ENCODE measurements at regions not wholly inside any gene's neighbourhood (a gene's known extent, or its start where the extent isn't known, plus 50 kb on each side); places are given as distances from the start of the nearest gene placed in this dataset.
"Not testable (repeated sequence)": the region's sequence is repeated elsewhere in the genome, so short reads cannot be mapped to it uniquely, and the experiment has no call there.

DNA sequence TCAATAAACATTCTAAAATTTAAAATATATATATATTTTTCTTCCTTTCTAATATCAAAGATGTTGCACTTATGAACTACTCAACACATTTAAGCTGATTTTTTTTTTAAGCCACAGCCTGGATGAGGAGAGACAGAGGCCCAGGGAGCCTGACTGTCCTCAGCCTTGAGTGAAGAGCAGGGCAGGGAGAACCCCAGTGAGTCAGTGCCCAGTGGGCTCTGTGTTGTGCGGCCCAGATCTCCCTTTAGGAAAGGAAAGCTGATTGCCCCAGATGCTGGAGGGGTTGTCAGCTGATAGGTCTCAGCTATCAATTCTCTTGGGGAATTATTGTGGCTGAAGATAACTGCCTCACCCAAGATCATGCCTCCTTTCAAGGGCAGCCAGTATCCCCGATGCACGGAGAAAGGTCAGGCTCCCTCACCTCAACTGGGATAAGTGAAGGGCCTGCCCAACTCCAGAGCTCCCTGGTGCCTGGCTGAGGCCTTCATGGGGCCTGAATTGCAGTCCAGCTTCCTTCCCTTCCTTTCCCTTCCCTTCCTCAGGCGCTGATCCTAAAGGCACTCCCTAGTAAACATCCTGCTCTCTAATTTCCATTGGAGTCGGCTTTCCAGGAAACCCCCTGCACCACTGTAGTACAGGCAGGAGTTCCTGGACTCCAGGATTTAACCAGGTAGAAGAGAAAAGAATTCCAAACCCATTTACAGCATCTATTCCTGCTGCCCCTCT lies 106.9 kb upstream of the ATL2 start:
- no peak for DNase-seq

DNA sequence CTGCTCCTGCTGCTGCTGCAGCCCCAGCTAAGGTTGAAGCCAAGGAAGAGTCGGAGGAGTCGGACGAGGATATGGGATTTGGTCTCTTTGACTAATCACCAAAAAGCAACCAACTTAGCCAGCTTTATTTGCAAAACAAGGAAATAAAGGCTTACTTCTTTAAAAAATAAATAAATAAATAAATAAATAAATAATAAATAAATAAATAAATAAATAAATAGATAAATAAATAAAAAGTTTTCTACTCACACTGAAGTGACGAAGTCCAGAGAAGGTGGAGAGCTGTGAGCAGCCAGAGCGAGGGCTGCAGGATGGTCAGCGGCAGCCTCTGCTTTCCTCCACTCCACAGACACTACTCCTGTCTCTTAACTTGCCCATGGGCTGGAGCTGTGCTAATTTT lies 105.6 kb upstream of the ATL2 start:
- not testable (repeated sequence) for DNase-seq

DNA sequence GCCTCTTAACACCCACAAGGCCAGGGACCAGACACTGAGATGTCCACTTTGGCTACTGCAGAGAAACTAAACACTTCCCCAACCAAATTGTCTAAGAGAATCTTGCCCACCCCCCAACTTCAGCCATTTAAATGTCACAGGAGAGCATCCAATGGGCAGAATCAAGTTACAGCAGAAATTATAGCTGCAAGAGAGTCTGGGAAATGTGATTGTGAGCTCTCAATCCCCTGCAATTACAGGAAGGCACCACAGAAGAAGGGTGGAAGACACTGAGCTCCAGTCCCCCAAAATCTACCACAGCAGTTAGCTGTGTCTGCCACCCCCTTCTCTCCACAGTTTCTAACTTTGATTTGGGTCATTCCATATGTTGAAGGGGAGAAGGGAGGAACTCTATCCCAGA lies 103.5 kb upstream of the ATL2 start:
- no peak for DNase-seq

- no peak for DNase-seq
Measured at GRCh38 chr2:38477006-38477405, 99.9 kb upstream of the ATL2 start.

DNA sequence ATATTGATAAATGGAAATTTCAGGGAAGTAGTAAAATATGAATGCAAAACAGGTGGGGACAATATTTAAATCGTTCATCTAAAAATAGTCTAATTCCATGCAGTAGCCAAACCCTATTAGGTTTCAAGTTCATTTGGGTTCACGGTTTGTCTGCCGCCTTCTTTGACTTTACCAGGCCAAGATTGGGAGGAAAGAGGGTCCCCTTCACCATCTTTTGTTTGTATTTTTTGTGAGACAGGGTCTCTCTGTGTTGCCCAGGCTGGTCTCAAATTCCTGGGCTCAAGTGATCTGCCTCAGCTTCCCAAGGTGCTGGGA lies 98.5 kb upstream of the ATL2 start:
- no peak for DNase-seq

DNA sequence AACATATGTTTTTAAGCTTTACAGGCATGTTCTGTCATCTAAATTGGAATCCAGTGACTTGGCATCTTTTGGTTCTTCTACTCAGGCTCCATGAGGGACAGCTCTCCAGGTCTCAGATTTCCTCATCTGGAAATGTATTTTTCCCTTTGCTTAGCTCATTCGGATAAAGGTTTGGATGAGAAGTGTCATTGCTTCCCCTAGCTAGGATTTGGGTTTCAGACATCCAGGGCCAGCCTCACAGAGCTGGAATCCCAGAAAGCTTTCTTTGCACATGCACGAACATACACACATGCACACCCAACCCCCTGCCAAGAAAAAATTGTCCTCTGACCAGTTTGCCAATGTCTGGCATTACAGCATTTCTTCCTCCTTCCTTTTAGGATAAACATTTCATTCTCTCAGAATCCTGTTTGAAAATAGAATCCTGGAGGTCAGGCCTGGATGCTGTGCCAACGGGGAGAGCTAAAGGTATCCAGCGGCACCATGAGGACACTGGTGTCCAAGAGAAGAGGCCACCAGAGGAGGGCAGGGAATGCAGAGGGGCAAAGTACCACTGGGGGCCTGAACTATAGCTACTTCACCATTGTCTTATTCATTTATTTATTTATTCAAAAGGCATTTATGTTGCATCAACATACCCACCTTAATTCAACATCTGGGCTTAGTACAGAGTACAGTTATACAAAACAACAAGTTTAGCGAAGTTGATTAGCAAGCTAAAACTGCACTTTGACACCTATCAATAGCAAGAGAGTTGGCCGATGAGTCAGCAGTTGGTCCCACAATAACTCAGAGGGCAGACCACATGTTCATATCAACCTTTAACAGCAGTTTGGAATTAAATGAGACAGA lies 97.9 kb upstream of the ATL2 start:
- DNase-seq = peak; percentile 67

DNA sequence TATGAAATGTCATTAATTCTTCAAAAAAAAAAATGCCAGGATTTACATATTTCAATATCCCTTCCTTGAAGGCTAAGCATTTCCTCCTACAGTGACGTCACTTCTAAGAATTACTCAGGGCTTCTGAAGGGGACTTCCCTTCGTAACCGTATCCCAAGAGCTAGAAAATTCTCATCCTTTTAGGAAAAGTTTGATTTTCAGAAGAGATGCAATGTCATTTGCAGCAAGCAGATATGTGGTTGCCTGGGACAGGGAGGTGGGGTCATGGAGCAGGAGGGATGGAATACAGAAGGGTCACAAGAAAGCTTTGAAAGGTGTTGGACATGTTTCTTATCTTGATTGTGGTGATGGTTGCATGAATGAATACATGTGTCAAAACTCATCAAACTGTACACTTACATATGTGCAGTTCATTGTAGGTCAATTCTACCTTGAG lies 97.0 kb upstream of the ATL2 start:
- no peak for DNase-seq

- DNase-seq = no peak
Measured at GRCh38 chr2:38473333-38474005, 96.4 kb upstream of the ATL2 start.

- DNase-seq = no peak
Measured at GRCh38 chr2:38470115-38470514, 93.0 kb upstream of the ATL2 start.

DNA sequence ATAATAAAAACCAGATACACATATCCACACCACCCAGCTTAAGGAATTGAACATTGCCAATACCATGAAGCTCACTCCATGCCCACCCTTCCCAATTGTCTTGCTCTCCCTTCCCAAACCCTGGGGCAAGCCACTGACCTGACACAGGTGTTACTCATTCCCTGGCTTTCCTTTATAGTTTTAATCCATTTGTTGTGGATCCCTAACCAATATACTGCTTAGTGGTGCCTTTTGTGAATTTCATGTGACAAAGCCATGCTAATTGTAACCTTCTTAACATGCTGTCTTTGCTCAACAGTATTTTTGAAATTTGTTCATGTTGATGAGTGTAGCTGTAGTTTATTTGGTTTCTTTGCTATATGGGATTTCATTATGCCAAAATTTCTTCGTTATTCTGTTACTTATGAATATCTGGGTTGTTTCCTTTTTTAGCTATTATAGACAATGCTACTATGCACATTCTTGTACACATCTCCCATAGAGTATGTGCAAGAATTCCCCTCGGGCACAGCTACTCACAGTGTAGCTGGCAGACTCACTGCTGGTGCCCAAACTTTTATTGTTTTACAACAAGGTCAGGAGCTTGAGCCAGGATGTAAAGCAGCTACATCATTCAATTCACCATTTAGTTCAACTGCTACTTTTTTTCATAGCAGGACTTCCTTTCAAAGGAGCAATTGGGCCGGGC lies 90.8 kb upstream of the ATL2 start:
- DNase-seq = no peak

GRCh38 chr2:38466876-38467767 lies 90.0 kb upstream of the ATL2 start:
- no peak for DNase-seq

GRCh38 chr2:38466409-38466808 lies 89.3 kb upstream of the ATL2 start:
- DNase-seq = no peak

DNA sequence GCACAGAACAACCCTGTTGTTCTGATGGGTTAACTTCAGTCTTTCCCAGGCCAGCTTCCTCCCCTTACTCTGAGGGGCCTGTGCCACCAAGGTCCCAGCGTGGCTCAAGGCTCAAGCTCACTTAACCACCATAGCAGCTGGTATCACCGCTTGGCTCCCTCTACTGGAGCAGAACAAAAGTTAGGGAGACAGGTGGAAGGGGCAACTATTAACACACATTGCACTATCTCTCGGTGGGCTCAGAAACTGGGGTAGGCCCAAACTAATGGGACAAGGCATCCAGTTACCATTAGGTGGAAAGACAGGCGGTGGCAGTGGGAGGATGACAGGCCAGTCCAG lies 88.7 kb upstream of the ATL2 start:
- DNase-seq = no peak

GRCh38 chr2:38464971-38465788 lies 88.1 kb upstream of the ATL2 start:
- no peak for DNase-seq

DNA sequence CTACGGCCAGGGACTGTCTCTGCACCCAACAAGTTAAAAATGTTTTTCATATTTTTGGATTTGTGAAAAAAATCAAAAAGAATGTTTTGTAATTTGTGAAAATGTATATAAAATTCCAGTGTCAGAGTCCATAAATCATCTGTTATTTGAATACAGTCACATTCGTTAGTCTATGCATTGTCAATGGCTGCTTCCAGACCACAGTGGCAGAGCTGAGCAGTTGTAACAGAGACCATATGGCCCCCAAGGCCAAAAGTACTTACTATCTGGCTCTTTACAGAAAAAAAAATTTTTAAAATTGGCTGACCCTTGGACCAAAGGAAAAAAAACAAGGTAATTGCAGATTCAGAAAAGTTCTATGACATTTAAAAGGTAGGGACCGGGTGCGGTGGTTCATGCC lies 86.7 kb upstream of the ATL2 start:
- DNase-seq = no peak

DNA sequence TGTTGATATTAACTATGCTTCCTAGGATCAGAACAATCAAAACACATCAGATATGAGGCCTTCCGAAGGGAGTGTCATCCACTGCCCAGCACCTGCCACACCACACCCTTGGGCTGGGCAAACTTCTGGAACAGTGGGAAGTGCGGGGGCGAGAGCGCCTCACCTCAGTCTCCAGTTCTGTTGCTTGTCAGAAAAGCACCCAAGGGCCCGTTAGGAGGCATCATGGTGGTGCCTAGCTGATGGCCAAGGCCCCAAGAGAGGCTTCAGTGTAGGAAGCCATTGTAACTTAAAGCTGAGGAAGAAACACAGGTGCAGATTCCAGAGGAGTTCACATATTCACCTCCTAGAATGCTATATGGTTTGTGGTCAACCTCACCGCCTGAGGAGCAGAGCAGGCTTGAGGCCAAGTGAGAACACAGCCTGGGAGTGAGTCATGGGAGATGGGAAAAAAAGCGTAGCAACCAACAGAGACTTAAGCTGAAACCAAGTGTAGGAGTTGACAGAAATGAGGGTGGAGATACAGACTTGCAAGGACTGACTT lies 85.1 kb upstream of the ATL2 start:
- DNase-seq = peak; percentile 66

DNA sequence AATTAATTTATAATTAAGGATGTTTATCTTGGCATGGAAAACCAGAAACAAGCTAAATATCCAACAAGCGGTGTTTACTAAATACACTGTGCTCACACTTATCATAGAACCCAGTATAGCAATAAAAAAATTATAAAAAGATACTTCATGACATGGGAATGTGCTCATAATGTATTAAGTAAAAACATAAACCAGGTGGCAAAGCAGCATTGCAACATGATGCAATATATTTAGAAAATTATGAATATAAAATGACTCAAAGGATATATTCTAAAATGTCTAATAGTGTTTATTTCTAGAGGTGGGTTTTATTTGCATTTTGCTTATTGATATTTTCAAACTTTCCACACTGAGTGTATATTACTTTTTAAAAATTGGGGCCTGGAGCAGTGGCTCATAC lies 84.4 kb upstream of the ATL2 start:
- no peak for DNase-seq

GRCh38 chr2:38460313-38460712 lies 83.2 kb upstream of the ATL2 start:
- no peak for DNase-seq

GRCh38 chr2:38454081-38454480 lies 77.0 kb upstream of the ATL2 start:
- DNase-seq = no peak

DNA sequence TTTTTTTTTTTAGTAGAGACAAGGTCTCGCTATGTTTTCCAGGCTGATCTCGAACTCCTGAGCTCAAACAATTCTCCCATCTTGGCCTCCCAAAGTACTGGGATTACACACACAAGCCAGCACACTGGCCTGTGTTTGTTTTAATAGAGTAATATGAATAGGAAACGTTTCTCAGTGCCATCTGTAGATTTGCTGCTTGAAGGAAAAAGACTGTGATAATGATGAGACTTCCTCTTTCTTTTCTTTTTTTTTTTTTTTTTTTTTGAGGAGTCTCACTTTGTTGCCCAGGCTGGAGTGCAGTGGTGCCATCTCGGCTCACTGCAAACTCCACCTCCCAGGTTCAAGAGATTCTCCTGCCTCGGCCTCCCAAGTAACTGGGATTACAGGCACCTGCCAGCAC lies 74.7 kb upstream of the ATL2 start:
- DNase-seq = not testable (repeated sequence)

DNA sequence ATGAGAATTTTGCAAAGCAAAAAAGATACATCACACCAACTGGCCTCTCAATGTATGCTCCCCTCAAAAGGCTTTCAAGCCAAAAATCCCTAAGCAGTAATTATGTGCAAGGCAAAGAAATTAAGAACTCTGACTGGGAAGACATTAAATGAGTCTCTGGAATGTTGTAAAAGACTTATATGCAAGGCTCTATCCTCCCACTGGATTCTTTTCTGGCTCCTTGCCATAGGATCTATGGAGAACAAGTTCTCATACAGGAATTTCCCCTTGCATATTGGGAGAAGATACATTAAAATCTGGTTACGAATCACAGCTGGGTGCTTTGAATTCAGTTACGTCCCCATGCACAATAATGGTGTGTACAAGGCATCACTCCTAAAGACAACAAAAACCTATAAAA lies 73.4 kb upstream of the ATL2 start:
- DNase-seq = no peak
